T-helper 2 cell (primary cell): ENCODE measurements at regions not wholly inside any gene's neighbourhood (a gene's known extent, or its start where the extent isn't known, plus 50 kb on each side); places are given as distances from the start of the nearest gene placed in this dataset.

ENCODE experiments used
- DNase-seq, 5 experiments: peaks; one replicate each; pipeline versions ENCODE4 v3.0.0 to v3.0.0-alpha.2; 2012 to 2022

DNA sequence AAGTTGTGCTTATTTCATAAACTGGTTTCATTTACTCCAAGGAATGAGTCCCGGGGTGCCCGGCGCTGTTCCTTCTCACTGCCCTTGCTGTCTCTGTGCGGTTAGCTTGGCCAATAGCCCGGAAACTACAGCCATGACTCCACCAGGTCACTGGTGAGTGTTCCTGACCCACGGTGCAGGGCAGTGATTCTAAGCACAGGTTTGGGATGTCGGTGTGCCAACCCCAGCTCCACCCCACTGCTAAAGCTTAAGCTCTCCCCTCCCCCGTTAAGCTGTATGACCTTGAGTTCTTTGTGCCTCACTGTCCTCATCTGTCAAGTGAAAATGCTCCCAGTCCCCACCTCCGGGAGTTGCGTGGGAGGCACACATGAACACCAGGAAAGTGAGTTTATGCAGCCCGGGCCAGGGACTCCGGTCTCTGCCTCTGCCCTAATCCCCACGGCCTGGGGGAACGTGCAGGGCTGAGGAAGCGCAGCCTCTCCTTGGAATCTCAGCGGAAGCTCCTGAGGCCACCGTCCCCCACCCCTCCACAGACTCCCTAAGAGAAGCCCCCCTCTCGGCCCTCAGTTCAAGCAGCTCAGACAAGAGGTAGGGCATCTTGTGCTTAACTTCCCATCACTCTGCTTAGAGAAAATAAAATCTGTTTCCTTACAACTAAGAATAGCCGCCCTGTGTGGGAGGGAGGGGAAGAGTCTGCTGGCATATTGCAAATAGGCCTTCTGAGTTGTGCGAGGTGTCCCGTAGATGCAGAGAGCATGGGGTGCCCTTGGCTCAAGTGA lies 92.0 kb upstream of the RAI14 start:
- DNase-seq: no peak

DNA sequence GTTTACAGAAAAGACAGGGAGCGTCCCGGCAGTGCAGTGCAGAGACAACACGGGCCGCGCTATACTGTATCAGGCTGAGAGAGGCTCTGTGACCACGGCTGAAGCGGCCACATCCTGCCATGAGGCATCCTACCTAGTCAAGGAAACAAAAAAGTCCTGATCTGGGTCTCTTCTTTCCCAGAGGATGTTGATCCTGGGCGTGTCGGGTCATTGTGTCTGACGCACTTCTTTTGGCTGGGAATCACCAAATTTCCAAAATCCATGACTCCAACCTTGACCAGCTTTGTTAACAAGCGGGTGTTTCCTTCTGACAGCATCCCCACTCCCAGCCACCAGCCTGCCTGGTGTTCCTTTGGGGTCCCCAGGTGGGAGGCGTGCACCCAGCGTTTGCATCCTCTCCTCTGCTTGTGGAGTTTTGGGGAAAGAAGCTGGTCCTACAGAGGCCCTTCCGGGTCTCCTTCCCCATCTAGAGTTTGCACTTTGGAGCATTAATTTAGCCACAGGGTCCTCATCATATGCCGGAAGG lies 91.4 kb upstream of the RAI14 start:
- DNase-seq: no peak

DNA sequence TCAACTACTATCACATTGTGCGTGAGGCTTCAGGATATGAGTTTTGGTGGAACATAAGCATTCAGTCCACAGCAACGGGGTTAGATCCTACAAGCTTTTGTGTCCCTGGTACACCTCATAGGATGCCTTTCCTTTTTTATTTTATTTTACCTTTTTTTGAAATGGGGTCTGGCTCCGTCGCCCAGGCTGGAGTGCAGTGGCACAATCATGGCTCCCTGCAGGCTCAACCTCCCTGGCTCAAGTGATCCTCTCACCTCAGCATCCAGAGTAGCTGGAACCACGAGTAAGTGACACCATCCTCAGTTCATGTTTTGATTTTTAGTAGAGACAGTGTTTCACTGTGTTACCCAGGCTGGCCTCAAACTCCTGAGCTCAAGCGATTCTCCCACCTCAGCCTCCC lies 86.0 kb upstream of the RAI14 start:
- no peak for DNase-seq

DNA sequence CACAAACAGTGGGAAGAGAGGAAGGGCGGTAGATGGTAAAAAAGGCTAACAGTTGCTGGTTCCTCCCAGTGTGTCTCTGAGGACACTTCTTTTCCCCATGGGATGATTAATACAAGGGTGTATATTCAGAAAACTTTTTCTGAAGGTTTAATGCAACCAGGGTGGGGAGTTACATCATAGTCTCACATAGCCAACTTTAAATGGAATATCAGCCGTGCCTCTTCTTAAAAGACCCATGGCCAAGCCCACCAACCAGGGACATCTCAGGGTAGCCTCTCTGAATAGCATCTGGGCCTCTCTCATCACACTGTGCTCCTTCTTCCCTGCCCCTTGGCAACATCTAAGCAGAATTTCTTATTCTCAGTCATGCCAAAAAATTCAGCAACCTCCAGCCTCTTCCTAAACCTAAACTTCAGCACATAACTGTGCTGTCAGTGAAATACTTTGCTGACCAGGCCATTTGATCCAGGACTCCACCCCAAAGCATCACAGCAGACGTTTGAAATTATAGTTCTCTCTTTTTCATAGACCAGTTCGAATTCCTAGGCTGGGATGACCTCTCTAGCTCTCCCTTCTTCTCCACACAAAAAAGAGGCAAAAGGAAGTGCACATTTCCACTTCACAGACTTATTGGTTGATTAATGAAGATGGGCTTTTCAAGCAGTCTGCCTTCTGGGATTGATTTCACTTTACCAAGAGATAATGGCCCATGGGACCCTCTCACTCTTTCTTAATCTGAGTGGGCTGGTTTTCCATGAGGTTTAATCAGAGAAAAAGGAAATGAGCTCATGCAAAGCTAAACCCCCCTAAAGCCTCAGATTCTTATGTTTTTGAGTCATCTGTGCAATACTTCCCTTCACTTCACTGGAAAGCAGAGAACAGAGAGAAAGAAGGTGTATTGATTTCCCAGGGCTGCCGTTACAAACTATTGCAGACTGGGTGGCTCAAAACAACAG lies 85.1 kb upstream of the RAI14 start:
- DNase-seq: no peak

DNA sequence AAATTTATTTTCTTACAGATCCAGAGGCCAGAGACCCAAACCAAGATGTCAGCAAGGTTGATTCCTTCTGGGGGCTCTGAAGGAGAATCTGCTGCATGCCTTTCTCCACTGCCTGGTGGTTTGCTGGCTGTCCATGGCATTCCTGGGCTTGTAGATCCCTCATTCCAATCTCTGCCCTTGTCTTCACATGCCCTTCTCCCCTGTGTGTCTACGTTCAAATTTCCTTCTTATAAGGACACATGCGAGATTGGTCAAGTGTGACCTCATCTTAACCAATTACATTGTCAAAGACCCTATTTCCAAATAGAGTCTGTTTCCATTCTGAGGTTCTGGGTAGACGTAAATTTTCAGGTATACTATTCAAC lies 84.5 kb upstream of the RAI14 start:
- no peak for DNase-seq

DNA sequence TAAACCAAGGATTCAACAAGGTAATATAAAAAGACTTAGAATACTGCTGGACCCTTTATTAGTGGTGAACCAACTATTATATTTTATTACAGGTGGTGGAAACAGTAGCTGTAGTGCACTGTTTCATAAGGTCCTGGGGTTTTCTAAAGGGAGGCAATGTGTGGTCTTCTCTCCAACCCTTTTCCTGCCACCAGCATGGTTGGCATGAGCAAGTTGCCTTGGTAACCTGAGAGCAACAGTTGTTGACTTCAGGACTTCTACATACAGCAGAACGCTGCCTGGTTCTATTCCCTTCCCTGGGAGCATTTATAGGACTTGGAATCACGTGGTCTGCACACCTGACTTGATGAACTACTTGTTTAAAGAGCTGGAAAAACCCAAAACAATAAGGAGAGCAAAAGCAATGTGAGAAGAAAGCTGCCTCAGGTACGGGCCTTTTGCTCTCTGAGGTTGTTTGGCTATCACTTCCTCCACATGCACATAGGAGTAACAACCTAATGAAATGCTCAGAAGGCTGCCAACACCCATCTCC lies 81.1 kb upstream of the RAI14 start:
- DNase-seq: no peak

DNA sequence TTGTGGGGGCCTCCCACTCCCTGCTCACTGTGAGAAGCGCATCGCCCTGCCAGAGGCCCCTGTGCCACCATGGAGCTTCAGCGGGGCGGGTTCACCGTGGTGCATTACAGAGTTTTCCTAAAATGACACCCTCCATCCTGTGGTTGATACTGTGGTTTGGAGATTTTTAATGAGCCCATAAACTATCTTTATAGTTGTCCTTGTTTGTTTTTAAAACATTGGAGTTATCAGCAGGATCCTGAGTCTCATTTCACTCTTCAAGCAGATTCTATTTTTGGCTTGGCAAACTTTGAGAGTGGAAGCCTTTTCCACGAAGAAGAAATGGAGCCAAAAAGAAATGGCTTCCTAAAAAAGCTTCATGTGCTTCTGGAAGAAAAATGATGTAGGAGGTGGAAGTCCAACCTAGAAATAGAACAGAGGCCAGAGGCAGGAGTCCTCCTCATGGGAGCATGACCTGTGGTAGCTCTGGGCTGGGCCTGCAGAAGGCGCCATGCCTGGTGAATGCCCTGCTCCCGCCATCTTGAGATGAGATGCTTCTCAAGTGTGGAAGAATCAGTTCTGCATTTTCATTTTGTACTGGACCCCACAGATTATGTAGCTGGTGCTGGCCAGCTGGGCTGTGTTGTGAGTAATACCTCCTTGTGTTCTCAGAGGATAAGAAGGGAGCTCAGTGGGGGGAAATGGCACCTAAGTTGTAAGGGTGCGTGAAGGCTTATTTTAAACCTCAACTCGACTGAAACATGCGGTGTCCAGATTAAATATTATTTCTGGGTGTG lies 79.0 kb upstream of the RAI14 start:
- DNase-seq: no peak

DNA sequence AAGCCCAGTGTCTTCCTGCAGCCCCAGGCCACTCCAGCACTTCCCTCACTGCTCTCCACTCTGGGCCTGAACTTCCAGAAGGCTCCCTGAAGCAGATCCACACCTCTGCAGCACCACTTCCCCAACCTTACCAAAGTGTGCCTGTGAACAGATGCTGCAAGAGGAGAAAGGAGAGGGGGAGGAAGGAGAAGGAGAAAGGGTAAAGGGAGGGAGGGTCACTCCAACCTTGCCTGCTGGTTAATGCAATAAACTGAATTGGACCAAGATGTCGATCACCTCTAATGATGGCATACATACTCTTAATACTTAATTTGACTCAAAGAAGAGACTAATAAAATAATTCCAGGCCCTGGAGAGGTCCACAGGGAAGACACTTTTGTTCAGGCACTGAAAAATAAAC lies 77.2 kb upstream of the RAI14 start:
- no peak for DNase-seq

DNA sequence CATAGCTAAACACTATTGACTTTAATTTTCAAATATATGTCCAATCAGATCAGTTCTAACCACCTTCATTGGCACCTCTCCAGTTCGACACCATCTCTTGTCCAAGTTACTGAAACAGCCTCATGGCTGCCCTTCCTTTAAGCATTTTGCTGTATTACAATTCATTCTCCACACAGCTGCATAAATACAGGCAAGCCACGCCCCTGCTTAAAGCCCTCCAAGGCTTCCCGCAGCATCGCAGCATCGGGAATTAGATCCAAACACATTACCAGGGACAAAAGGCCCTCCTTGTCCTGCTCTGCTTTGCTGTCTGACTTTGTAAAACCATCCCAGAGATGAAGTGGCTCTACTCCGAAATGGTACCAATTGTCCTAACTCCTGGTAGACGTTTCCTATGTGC lies 75.1 kb upstream of the RAI14 start:
- no peak for DNase-seq

DNA sequence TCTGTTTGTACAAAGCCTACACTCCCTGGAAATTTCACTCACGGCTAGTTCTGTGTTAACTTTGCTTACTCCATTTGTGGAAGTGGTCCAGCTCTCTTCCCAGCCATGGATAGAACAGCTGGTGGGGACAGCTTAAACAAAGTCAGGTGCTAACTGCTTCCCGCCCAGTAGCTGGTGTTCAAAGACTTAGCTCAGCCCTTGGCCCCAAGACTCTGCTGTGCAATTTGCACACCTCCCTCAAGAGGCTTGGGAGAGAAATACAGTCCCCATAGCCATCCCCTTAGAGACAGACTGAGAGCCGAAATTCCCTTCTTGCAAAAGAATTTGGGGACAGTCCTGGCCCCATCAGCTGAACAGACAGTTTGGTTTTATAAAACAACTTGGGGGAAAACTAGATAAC lies 73.8 kb upstream of the RAI14 start:
- DNase-seq: no peak

DNA sequence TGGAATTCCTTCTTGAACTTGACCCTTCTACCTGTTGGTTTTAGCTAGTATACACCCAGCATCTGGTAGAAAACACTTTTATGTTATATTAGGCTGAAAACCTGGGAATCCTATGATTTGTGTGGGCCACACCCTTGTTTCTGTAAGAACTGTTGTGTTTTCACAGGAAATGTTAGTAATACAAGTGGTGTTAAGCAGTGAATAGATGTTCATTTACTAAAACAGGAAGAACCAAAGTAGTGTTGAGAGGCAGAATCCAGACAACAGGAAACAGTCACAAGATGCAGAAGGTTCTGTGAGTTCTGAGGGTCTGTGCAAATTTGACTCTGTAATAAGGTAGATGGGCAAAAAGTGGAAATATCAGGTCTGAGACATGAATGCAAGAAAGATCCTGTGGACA lies 73.0 kb upstream of the RAI14 start:
- DNase-seq: no peak

DNA sequence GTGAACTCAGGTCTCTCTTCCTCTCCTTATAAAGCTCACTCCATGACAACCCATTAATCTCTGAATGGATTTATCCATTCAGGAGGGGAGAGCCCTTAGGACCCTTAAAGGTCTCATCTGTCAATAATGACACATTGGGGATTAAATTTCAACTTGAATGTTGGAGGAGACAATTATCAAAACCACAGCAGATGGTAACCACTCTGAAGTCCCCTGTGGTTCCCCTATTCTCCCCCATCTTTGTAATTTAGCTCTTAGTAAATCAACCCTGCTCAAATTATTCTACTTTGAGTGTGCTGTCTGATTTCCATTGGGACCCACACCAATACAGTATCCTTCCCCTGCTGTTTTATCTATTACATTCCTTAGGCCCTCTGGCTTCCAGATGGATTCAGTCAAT lies 72.0 kb upstream of the RAI14 start:
- no peak for DNase-seq

DNA sequence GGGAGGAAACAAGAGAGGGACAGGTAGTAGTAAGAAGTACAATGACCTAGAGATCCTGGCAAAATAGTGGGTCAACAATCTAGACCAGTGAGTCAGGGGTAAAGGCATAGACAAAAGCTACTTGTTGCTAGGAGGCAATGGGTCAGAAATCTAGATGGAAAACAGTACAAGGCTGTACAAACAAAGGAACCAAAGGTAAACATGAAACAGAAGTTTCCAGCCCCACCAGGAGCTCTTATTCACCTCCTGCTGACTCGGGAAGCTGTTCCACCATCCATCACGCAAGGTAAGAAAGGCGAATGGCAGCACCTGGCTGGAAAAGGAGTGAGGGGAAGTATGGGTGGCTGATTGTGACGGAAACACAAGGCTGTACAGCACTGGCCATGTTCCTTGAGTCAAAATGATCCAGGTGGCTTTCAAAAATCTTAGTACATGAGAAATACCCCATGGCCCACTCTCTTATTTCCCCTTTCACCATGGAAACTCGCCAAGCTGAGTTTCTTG lies 70.5 kb upstream of the RAI14 start:
- no peak for DNase-seq

DNA sequence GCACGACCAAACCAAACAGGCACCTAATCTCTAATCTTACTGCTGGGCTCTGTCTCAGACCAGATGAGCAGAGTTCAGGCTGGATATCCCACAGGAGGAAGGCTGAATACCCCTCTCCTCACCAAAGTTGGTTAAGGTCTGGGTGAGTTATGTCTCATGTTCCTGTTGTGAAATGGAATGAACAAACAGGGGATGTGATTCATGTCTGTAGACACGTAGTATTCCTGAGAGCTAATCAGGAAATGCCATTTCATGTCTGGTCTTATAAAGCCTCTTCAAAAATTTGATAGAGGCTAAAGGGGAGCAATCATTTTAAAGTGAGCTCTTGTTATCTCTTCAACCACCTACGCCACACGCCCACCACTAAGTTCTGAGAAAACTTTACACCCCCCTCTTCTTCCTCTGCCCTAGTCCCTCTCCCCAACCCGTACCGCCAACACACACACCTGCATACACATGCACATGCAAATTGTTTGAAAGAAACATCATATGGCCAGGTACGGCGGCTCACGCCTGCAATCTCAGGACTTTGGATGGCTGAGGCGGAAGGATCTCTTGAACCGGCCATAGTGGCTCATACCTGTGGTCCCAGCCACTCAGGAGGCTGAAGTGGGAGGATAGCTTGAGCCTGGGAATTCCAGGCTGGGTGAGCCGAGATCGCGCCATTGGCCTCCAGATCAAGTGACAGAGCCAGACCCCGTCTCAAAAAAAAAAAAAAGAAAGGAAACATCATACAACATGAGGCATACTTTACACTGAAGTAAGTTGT lies 69.8 kb upstream of the RAI14 start:
- no peak for DNase-seq

DNA sequence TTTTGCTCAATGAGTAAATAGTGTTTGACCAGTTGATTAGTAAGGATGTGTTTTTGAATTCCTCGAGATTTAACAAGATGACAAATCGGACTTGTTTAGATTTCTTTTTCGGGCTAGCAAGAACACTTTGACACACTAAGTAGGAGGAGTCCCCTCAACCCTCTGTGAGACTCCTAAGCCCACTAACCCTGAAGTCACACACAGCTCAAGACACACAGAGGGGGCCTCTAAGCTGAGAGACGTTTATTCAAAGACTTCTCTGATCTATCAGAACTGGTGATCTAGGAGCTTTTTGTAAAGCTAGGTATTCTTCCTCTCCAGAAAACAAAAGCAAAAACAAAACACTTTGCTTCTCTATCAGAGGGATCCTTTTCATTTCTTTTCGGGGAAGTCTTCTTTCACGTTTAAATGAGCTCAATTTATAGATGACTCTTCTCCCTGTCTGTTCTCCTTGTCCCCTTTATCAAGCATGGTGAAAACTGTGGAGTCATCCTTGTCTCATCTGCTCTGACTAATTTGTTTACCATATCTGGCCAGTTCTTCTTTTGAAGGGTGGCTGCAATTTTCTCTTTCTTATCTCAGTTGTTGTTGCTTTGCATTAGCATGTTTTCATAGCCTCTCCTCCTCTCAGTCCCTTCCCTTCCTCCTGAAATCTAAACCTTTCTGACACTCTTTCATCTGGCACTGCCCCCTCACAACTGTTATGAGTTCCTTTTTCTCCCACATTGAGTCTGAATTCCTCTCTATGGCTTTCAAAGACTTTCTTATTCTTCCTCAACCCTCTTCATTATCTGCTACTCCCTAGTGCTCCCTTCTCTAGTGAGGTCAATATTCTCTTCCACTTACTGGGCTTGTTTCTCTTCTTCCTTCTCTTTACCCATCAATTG lies 68.5 kb upstream of the RAI14 start:
- DNase-seq: no peak

DNA sequence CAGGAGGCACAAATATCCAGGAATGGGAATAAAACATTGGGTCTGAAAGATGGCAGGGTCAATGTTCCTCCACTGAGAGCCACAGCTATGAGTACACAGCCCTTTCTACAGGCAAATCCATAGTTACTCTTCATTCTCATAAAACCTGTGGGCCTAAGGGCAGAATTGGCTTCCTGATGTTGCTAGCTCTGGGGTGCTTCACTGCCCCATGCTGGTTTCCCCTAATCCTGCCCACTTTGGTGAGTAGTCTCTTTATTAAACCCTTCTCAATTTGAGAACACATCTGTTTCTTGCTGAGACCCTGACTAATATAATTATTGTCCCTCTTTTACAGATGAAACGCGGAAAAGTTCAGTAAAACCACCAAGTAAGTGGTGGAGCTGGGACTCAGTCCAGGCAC lies 66.3 kb upstream of the RAI14 start:
- no peak for DNase-seq

DNA sequence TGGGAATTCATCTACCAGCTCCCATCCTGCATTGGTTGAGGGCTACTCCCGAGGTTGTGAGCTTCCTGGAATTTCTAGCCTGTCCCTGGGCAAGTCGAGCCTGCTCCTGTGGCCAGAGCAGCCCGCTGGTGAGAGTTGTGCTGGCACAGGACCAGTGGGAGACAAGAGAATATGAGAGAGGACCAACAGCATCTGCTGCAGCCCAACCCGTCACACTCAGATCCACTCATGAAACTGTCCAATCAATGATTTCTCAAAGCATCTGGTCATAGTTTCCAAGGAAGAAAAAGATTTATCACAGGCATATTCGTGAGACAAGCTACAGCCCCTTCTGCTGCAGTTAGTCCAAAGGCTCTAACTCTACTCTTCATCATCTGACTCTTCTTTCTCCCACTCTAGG lies 64.4 kb upstream of the RAI14 start:
- DNase-seq: no peak

DNA sequence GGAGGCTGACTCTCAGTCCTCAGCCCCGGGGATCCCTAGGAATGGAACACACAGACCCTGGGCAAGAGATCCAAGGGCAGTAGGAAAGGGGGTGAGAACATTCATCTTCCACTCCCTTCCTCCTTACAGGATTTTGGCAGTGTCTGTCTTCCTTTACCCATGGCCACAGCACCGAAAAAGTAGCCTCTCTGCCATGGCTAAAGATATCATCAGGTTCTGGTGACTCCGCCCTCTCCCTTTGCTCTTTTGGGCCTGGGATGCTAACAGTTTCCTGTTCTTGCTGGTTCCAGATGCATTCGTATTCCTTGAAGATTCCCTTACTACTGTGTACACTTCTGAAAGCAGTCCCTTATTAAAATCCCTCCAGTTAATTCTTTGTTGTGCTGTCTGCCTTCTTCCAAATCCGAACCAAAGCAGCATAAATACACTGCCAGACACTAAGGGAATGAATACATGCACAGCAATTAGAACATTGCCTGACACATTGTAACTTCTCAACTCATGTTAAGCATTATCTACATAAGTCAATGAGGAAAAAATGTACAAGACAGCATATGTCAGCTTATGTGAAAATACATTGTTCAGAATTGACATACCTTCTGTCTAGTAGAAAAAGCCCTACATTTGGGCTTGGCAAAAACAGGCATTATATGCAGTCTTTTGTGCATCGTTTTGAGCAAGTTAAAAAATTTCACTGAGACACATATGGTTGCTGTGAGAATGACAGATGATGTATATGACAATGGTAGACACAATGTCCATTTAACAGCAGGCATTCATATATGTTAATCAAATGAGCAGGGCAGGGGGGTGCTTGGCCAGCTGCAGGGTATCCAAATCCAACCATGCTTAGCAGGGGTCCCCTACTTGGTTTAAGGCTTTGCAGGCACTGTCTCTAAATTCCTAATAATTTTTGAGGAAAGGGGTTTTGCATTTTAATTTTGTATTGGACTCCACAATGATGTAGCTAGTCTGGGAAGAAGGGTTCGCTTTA lies 58.8 kb upstream of the RAI14 start:
- no peak for DNase-seq

DNA sequence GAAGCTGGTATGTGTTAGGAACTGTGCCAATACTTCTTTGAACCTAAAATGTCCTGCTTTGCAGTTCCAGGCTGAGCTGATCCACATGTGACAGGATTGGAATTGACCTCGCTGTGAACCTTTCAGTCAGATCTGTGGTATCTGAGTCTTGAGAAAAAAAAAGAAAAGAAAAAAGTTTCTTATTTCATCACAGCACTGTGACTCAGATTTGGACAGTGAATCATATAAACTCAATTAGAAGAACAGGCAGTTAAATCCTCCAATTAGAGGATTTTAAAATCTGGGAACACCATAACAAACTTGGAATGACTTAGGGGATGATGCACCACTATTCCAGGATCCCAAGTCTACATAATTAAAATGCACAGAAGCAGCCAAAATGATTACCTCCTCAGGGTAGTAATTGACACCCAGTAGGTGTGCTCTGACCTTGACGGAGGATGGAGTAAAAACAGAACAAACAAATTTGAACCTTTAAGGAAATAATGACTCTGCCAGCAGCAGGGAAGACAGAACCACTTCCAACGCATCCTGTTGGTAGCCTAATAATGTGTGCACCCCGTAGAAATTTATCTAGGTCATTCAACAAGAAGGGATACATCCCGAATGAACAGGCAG lies 57.8 kb upstream of the RAI14 start:
- no peak for DNase-seq
